GM19025 (cell line): ENCODE measurements at regions not wholly inside any gene's neighbourhood (a gene's known extent, or its start where the extent isn't known, plus 50 kb on each side); places are given as distances from the start of the nearest gene placed in this dataset.

Experiments
- ATAC-seq: cut with Tn5 transposase; IDR thresholded peaks from one replicate; pipeline ENCODE4 v1.9.1; 2021; ENCODE audit warnings: mild to moderate bottlenecking, low read depth, moderate library complexity; ENCODE audit not compliant: unreplicated experiment

DNA sequence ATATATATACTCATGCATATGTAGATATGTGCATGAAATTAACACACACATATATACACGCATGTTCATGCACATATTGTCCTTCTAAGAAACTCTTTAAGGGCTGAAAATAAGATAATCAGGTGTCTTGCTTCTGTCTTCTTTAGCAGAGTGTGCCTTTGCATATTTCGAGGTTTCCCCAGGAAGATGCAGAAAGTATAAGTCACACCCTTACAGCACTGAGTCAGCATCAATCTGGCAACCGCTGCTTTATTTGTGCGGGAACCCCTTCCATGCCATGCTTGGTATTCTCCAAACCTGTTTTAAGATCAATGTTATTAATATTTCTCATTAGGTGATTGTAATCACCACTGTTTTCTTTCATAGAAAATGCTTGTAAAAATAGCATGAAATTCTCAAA is 557.9 kb downstream of the CAAP1 start:
- ATAC-seq: no peak

DNA sequence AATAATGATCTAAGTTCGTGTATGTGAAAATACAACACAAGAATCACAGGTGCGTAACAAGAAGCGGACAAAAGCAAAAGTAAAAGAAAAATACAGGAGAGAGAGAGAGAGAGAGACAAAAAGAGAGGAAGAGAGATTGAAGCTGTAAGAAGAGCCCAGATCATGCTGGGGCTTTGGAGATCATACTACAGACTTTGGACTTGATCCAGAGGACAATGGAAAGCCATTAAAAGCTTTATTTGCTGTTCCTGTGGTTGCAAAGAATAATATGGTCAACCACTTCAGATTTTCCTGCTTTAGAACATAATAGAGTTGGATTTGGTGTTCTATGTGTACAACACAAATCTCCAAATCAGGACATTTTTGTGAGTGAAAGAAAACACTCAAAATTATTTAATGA is 561.4 kb downstream of the CAAP1 start:
- no peak for ATAC-seq

DNA sequence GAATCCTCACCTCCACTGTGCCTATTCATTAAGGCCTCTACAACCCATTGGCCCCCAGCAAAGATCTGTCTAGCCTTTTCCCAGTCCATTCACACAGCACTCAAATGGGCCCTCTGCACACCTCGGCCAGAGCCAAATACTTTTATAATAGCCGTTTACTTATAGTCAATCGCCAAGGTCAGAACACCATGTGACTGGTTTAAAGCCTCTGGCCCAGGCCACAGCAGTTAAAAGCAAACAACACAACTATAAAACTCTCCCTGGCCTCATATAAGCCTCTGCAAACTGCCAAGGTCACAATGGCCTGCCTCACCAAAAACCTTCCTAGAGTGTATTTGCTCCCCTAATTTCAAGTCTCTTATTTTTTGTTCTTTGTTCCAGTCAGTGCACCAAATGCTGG is 562.6 kb downstream of the CAAP1 start:
- no peak for ATAC-seq

DNA sequence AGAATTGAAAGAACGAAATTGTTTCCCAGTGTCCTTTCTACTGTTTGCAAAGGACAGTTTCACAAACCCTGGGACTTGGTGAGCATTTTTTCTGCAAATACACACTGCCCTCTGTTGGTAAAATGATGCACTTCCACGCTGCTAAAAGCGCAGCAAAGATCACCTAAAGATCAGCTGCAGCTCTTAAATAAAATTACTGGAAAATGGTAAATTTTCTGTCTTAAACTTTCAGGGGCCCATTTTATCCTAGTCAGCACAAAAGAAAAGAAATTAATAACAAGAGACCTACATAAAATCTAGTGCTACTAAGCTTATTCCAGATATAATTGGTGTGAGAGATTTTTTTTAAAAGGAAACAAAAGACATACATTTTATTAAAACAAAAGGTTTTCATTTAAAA is 566.0 kb downstream of the CAAP1 start:
- no peak for ATAC-seq

DNA sequence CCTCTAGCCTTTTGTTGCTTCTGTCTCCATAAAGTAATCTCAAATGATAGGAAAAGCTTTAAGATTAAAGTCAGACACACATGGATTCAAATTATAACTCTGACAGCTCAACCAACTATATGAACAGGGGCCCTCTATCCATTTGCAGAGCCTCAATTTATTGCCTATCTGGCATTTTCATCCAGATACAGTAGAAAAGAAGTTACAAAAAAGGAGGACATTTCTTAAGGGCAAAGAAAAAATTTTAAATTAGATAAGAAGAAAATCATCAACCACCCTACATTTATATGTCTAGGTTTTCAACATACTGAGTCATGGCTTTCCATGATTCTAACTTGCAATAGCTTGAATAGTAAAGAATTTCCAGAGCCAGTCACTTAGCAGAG is 567.2 kb downstream of the CAAP1 start:
- no peak for ATAC-seq

DNA sequence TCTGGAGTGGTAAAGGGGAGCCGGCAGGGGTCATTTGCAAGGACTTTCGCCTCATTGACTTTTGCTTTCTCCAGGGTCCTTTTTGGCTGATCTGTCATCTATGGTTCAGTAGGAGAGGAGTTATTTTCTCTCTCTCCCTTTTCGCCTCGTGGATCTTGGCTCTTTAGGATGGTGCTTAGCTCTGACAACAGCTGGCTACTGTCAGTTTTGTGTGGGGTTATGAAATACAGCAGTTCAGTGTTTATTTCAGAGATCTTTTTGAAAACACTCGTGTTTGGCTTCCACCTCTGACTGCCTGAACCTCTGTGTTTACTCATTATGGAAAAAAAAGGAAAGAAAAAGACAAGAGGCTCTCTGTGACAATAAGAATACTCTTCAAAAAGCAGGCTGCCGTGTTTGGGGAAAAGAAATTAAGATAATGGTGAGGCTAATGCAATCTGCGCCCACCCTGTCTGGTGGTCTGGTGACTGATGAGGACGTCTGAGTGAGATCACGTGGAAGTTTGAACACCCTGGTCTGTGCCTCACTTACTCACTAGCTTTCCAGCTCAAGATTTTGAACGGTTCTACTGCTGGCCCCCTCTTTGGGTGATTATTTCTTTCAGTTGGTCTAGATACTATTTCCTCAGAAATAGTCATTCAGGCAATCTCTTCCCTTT is 567.7 kb downstream of the CAAP1 start:
- ATAC-seq: no peak

DNA sequence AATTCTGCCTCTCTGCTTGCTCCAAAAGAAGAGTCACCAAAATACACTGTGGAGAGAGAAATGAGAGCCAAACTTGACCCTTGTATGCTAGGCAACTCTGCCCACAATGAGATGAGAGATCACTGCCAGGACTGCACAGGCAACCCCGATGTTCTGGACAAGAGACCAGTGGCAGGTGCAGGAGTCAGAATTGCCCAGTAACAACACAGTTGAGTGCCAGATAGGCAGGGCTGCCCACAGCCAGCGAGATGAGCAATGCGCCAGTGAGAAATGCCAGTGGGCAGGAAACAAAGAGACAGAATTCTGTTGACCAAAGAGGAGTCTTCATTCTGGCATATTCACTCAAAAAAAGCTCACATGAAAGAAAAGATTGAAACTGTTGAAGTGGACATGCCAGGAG is 570.7 kb downstream of the CAAP1 start:
- no peak for ATAC-seq

DNA sequence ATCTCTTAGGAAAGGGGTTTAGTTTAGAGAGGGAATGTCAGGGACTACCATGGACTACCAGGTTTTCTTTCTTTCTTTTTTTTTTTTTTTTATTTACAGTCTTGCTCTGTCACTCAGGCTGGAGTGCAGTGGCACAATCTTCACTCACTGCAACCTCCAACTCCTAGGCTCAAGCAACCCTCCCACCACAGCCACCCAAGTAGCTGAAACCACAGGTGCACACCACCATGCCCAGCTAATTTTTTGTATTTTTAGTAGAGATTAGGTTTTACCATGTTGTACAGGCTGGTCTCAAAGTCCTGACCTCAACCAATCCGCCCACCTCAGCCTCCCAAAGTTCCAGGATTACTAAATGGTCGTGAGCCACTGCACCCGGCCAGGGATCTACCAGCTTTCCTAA is 572.7 kb downstream of the CAAP1 start:
- ATAC-seq: no peak

DNA sequence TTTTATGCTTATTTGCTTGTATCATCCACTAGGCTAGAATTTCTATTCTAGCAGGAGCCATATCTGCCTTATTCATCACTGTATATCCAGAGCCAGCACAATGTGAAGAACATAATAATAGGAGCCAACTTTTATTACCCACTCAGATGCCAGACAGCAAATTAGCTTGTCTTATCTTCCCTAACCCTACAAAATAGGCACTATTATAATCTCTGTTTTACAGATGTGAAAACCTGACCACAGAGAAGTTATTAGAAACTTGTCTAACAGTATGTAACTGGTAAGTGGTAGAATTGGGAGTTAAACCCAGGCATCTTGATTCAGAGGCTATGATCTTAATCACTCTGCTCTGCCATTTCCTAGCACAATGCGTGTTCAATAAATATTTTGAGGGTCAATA is 579.5 kb downstream of the CAAP1 start:
- no peak for ATAC-seq

DNA sequence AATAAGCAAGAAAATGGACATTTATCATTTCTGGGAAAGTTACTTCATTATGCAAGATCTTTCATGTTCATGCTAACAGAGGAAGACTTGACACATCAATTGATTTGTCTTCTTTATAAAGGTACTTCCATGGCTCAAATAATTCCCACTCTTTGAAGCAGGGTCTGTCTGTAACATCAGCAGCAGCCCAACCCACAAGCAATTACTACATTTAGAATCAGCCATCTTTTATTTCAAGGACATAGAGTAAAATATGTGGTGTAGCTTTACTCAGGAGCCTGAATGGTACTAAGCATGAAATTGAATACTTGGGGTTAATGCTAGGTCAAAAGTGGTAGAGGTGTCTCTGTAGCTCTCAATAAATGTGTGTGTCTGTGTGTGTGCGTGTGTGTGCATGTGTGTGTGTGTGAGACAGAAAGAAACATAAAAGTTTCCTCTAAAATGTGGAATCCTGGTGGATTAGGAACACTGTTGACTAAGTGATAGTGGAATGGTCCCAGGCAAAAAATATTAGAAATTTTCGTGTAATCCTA is 581.1 kb downstream of the CAAP1 start:
- ATAC-seq: no peak

DNA sequence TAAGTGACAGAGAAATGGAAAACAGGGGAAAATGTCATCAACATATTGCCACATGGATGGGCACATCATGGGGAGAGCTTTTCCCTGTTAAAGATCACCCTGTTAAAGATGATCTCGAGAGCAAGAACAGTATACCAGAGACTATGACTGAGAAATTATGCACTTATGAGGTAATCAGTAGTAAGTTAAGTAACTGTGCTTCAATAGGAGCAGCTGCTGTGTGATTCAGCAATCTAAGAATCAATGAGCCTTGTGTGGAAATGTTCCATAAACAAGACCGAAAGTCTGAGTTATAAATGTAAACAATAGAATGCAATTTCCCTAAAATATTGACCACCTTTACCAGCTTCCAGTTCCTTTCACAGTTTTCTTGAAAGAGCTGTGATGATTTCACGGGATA is 582.3 kb downstream of the CAAP1 start:
- no peak for ATAC-seq

DNA sequence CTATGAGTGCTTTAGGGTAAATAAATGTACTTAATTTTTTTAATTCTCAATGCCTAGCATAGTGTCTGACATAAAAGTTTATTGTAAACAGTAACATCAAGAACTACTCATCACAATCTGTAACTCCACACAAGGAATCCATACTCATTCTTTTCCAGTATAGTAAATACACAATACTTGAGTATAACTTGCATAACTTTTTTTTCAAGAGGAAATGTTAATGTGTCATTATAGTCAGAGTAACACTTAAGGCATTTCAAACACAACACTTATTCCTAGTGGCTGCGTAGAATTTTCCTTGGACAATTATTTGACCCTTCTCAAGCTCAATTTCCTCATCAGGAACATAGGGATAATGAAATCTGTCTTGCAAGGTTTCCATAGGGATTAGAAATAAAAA is 584.3 kb downstream of the CAAP1 start:
- no peak for ATAC-seq

DNA sequence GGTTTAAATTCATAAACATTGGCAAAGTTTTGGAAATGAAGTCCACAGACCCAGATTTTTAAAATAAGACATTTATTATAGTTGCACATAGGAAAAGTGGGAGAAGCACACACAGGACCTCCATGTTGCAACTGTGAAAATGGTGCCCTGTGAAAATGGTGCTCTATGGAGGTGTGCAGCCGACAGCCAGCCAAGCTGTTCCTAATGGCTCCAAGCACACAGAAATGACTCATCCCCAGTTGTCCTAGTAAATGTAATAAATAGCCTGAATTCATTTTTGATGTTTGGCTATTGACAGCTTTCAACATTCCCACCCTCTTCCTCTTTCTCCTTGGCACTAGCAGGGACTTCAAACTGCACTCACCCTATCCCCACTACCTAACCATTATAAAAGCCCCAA is 590.9 kb downstream of the CAAP1 start:
- ATAC-seq: no peak

DNA sequence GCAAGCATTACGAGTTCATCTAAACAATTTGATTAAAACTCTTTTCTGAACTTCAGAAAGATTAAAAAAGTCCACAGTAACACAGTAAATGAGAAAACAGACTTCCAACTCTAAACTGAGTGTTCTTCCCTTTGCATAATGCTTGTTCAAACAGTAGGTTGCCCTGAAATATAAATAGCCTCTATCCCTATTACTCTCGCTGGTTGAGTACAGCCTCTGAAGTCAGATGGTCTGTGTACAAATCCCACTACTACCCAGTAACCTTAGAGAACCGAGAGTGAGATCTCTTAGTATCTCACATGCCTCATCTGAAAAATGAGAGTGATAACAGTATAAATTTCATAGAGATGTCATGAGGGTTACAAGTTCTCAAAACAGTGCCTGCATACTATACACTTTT is 591.6 kb downstream of the CAAP1 start:
- no peak for ATAC-seq

DNA sequence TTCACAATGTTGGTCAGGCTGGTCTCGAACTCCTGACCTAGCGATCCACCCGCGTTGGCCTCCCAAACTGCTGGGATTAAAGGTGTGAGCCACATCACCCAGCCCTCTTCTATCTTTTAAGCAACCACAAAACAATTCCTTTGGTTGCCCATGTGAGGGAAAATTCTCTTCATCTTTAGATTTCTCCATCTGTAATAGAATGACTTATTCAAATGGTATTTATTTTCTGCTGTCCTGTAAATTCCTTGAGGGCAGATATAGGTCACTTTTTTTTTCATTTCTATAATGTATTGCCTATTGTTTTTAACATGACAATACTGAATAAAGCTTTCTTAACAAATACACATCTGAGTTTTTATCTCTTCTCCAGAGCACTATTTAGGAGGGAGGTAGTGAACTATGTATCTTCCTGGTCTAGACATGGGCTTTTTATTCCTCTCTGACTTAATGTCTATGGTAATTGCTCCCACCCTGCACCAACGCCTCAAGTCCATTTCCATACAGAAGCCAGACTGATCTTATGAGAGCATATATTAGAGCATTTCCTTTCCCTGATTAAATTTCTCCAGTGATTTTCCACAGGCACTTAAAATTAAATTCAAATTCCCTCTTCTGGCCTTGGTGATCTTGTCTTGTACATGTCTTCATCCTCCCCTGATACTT is 595.6 kb downstream of the CAAP1 start:
- no peak for ATAC-seq

DNA sequence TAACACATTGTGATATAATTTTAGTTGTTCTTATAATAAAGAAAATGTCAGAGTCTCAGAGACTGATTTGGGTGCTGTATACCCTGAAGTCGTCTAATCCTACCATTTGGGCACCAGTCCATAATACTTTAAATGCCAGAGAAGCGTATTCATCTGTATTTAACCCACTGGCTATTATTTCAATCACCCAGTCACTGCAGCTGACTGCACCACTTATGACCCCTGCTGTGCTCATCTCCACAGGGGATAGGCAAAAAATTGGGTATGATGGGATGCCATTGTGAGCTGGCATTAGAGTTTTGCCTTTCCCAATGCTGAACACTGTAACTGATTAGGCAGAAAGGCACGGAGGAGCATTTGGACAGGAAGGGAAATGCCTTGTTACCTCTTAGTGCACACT is 599.7 kb downstream of the CAAP1 start:
- ATAC-seq: no peak

DNA sequence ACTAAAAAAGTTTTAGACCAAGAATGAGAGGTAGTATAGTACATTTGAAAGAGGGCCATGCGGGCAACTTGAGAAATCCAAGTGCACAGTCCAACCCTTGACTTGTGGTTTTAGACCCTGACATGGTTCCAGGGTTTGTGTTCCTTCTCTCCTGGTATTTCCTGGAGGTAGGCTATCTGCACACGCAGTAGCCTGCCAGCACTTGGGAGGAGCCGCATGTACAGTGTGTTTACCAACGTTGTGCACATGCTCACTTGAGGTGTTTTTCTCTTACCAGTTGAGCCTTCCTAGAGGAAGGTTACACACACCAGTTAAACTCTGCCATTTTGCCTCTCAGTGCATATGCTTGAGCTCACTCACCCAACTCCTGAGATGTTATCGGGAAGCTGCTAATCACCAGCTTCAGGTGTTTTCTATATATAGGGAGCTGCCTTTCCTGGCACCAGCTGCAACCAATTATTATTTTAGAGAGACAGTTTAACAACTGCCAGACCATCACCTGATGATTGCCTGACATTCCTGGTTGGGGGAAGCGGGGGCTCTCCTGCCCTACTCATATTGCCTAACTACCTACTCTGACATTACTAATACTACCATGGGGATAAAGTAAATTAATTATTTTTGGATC is 593.4 kb upstream of the TUSC1 start:
- no peak for ATAC-seq

DNA sequence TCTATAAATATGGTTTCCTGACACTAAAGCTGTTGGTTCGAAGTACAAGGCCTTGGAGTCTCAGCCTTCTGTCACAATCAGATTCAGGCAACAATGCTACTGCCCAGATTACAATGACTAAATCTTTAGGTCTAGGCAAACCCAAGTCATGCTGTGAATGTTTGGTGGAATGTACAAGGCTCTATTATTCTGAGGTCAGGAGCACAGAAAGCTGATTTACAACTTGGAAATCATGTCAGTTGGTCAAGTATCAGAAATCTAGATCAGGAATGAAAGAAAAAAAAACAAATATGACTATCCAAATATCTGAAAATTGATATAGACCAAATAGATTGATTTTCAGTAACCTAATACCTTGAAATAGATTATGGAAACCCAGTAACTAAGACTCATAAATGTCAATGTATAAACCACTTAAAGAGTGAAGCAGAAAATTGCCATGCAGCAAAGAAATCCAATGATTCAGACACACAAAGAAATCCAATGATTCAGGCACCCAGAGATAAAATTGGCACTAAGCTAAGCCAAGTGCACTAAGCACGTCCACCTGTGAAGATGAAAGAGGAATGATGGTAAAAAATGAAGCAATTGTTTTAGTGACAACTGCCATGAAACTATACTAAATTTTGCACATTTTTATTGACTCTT is 588.0 kb upstream of the TUSC1 start:
- no peak for ATAC-seq

DNA sequence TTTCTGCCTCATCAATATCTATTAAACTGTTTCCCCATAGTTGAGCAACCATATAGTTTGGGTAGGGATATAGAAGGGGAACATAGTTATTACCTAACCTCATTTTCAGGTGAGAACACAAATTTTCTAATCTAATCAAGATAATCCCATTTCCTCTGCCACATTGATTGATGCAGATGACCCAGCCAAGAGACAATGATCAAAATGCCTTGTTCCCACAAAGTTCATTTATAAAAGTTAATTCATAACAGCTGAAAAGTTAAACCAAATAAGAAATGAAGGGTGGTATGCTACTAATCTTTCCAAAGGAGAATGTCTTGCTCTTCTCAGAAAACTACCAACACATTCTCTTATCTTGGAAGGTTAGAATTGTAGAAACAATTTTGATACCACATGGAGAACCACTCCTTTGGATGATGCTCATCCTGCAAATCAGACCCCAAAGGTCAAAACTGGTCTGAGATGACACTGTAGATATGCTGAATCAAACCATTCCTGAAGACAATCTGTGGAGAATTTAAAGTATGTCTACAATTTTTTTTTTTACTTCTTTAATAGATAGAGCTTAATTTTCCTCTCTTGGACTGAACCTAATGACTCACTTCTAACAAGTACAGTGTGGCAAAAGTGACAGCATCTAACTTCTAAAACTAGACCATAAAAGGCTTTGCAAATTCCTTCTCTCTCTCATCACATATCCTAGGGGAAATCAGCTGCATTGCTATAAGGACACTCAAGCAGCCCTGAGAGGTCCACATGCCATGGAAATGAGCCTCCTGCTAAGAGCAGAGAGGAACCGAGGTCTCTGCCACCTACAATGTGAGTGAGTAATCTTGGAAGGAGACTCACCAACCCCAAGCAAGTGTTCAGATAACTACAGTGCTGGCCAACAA is 586.7 kb upstream of the TUSC1 start:
- no peak for ATAC-seq

DNA sequence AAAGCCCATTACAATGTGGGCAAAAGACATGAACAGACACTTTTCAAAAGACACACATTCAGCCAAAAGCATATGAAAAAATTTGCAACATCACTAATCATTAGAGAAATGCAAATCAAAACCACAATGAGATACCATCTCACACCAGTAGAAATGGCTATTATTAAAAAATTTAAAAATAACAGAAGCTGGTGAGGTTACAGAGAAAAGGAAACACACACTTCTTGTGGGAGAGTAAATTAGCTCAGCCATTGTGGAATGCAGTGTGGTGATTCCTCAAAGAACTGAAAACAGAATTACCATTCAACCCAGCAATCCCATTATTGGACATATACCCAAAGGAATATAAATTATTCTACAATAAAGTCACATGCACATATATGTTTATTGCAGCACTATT is 585.2 kb upstream of the TUSC1 start:
- ATAC-seq: no peak
